ENCODE measurements at regions not wholly inside any gene's neighbourhood (a gene's known extent, or its start where the extent isn't known, plus 50 kb on each side); places are given as distances from the start of the nearest gene placed in this dataset.

- TF ChIP-seq CTCF (IDR thresholded peaks at IDR 0.05; ENCODE audit: low read depth, low read length, missing input control) (no peak), HNF4G (IDR thresholded peaks at IDR 0.05) (no peak), JUND (IDR thresholded peaks at IDR 0.05) (no peak), SP1 (IDR thresholded peaks at IDR 0.05) (no peak), GABPA (IDR thresholded peaks at IDR 0.05 in 1 of 2, conservative IDR thresholded peaks at IDR 0.05 in 1 of 2) (no peak), RXRA (IDR thresholded peaks at IDR 0.05) (no peak), YY1 (IDR thresholded peaks at IDR 0.05) (no peak), NR2F2 (IDR thresholded peaks at IDR 0.05) (no peak)
- TF ChIP-seq, protein P1, sequence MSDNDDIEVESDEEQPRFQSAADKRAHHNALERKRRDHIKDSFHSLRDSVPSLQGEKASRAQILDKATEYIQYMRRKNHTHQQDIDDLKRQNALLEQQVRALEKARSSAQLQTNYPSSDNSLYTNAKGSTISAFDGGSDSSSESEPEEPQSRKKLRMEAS (IDR thresholded peaks at IDR 0.05): no peak
These were observed 957.2 kb downstream of the SLITRK1 start for GRCh38 chr13:82925114-82925513.
